ENCODE measurements at regions not wholly inside any gene's neighbourhood (a gene's known extent, or its start where the extent isn't known, plus 50 kb on each side); places are given as distances from the start of the nearest gene placed in this dataset.

DNA sequence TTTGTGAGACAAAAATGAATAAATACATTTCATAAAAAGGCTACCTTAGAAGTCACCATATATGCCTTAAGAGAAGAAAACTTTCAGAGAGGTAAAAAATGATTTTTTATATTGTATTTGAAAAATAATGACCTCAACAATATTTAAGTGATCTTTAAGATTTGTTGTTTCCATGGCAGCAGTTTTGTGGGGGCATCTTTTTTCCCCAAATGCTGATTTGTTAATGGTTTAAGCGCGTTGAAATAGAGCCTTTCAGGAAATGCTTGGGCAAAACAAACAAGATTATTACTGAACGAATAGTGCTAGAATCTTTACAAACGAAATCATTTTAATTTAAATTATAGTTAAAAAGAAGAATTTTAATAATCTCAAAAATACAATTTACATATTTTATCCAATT, 103.1 kb upstream of the MYO16 start:
- Histone ChIP-seq H3K36me3 (replicated peaks in 1 of 2; ENCODE audit: control insufficient read depth in 1 of 2, insufficient read depth in 2 of 2, low read length in 1 of 2) (no peaks in the 10 kb centered on the region), H3K27ac (ENCODE audit: low read depth in 2 of 2, low read length in 1 of 2) (no peak overlapping the region), H3K4me3 (ENCODE audit: low read depth in 2 of 2, low read length in 1 of 2) (no peak overlapping the region), H3K9me3 (no peaks in the 10 kb centered on the region; the same call in 1 of the 2 replicates), H3K27me3 (ENCODE audit: insufficient read depth) (no peaks in the 10 kb centered on the region), H2AFZ (ENCODE audit: low read depth) (no peak overlapping the region), H3K79me2 (ENCODE audit: insufficient read depth) (no peaks in the 10 kb centered on the region), H3K4me1 (ENCODE audit: control insufficient read depth in 1 of 2, insufficient read depth in 2 of 2, low read depth in 1 of 2, low read length in 1 of 2) (no peaks in the 10 kb centered on the region), H3K9ac (no peak overlapping the region), H3K4me2 (no peak overlapping the region), H3F3A (replicated peaks; ENCODE audit: insufficient read depth) (no peaks in the 10 kb centered on the region), H4K20me1 (ENCODE audit: insufficient read depth) (no peaks in the 10 kb centered on the region), H3K9me2 (no peaks in the 10 kb centered on the region)
- ChIA-PET POLR2A (no interaction called here), CTCF (no interaction called here)
- 42% methylated on average over 4 of the region's 4 CpGs for WGBS (ENCODE audit: low lambda C conversion rate)
- no peak for TF ChIP-seq EZH2phosphoT487 (IDR thresholded peaks at IDR 0.05; ENCODE audit: borderline replicate concordance, low read depth)
- TF ChIP-seq, protein P1, sequence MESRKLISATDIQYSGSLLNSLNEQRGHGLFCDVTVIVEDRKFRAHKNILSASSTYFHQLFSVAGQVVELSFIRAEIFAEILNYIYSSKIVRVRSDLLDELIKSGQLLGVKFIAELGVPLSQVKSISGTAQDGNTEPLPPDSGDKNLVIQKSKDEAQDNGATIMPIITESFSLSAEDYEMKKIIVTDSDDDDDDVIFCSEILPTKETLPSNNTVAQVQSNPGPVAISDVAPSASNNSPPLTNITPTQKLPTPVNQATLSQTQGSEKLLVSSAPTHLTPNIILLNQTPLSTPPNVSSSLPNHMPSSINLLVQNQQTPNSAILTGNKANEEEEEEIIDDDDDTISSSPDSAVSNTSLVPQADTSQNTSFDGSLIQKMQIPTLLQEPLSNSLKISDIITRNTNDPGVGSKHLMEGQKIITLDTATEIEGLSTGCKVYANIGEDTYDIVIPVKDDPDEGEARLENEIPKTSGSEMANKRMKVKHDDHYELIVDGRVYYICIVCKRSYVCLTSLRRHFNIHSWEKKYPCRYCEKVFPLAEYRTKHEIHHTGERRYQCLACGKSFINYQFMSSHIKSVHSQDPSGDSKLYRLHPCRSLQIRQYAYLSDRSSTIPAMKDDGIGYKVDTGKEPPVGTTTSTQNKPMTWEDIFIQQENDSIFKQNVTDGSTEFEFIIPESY (IDR thresholded peaks at IDR 0.05; ENCODE audit: borderline replicate concordance, low read depth) = no peak
- no peak for TF ChIP-seq RXRA (IDR thresholded peaks at IDR 0.05; ENCODE audit: borderline replicate concordance, low read depth)
- TF ChIP-seq FOXJ3 (CRISPR knock-in tag; IDR thresholded peaks at IDR 0.05) = no peak
- TF ChIP-seq, protein P2, sequence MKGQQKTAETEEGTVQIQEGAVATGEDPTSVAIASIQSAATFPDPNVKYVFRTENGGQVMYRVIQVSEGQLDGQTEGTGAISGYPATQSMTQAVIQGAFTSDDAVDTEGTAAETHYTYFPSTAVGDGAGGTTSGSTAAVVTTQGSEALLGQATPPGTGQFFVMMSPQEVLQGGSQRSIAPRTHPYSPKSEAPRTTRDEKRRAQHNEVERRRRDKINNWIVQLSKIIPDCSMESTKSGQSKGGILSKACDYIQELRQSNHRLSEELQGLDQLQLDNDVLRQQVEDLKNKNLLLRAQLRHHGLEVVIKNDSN (IDR thresholded peaks at IDR 0.05; ENCODE audit: borderline replicate concordance, low read depth) = no peak
- DNase-seq = no peak

DNA sequence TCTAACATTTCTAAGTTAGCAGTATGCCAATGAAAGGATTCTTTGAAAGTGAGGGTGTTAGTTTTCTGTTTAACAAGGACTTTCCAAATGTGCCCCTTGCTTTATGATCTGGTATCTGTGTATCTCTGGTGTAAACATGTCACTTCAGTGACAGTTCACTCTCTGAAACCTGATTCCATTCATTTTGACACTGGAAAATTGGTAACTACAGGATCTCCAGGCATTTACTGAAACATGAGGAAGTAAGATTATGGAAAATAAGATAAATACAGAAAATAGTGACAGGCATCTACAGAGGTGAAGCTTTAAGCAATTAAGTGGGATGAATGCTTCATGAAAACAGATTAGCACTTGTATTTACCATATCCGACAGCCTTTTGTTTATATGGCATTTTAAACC, 101.6 kb upstream of the MYO16 start:
- POLR2A ChIA-PET = no interaction called here
- no peak for DNase-seq
- Histone ChIP-seq H3K4me1 (ENCODE audit: control insufficient read depth in 1 of 2, insufficient read depth in 2 of 2, low read depth in 1 of 2, low read length in 1 of 2) (no peaks in the 10 kb centered on the region), H4K20me1 (ENCODE audit: insufficient read depth) (no peaks in the 10 kb centered on the region), H3K9me3 (no peaks in the 10 kb centered on the region; the same call in 1 of the 2 replicates), H3K4me2 (no peak overlapping the region), H3K27me3 (ENCODE audit: insufficient read depth) (no peaks in the 10 kb centered on the region), H2AFZ (ENCODE audit: low read depth) (no peak overlapping the region), H3K9me2 (no peaks in the 10 kb centered on the region), H3K9ac (no peak overlapping the region), H3F3A (replicated peaks; ENCODE audit: insufficient read depth) (no peaks in the 10 kb centered on the region), H3K79me2 (ENCODE audit: insufficient read depth) (no peaks in the 10 kb centered on the region), H3K4me3 (ENCODE audit: low read depth in 2 of 2, low read length in 1 of 2) (no peak overlapping the region), H3K36me3 (replicated peaks in 1 of 2; ENCODE audit: control insufficient read depth in 1 of 2, insufficient read depth in 2 of 2, low read length in 1 of 2) (no peaks in the 10 kb centered on the region), H3K27ac (ENCODE audit: low read depth in 2 of 2, low read length in 1 of 2) (no peak overlapping the region)
- TF ChIP-seq RAD21 (IDR thresholded peaks at IDR 0.05; ENCODE audit: low read length) (no peak), TAF1 (IDR thresholded peaks at IDR 0.05; ENCODE audit: borderline replicate concordance, low read depth, low read length) (no peak), SMC3 (IDR thresholded peaks at IDR 0.05; ENCODE audit: low read depth, low read length) (no peak), NRF1 (IDR thresholded peaks at IDR 0.05; ENCODE audit: low read depth, low read length) (no peak), GABPA (IDR thresholded peaks at IDR 0.05; ENCODE audit: low read depth) (no peak), TEAD4 (IDR thresholded peaks at IDR 0.05; ENCODE audit: borderline replicate concordance, insufficient read depth) (no peak), CHD2 (IDR thresholded peaks at IDR 0.05; ENCODE audit: low read length, partially characterized antibody) (no peak), JUND (IDR thresholded peaks at IDR 0.05) (no peak), FOXJ3 (CRISPR knock-in tag; IDR thresholded peaks at IDR 0.05) (no peak)
- TF ChIP-seq, protein P3, sequence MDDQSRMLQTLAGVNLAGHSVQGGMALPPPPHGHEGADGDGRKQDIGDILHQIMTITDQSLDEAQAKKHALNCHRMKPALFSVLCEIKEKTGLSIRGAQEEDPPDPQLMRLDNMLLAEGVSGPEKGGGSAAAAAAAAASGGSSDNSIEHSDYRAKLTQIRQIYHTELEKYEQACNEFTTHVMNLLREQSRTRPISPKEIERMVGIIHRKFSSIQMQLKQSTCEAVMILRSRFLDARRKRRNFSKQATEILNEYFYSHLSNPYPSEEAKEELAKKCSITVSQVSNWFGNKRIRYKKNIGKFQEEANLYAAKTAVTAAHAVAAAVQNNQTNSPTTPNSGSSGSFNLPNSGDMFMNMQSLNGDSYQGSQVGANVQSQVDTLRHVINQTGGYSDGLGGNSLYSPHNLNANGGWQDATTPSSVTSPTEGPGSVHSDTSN (IDR thresholded peaks at IDR 0.05) = no peak
- 10% methylated on average over 1 of the region's 1 CpG for WGBS (ENCODE audit: low lambda C conversion rate)
- CTCF ChIA-PET = no interaction called here

Data from SK-N-SH (cell line).